HPDE6-E6E7 (cell line): ENCODE measurements at regions not wholly inside any gene's neighbourhood (a gene's known extent, or its start where the extent isn't known, plus 50 kb on each side); places are given as distances from the start of the nearest gene placed in this dataset.

Experiments
- DNase-seq: peaks from one replicate; pipeline ENCODE4 v3.0.0; 2011; ENCODE audit warnings: missing footprints; ENCODE audit errors: extremely low spot score

DNA sequence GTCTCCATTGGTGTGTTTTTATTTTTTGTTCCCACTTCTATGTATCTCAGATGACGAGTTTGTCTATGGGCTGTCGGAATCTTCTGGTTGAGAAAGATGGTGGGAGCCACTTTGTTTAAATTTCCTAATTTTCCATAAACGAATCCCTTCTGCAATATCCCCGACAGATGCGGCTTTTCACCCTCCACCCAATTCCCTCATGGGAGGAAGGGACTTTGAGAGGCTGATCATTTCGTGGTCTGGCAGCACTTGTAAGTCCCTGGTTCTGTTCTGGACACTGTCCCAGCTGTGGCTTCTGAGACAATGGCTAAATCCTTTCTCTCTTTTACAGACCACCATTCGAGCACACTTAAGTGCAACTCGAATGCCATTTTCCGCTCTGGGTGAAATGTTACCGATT is 72.2 kb upstream of the PUDP start:
- DNase-seq, result no peak

DNA sequence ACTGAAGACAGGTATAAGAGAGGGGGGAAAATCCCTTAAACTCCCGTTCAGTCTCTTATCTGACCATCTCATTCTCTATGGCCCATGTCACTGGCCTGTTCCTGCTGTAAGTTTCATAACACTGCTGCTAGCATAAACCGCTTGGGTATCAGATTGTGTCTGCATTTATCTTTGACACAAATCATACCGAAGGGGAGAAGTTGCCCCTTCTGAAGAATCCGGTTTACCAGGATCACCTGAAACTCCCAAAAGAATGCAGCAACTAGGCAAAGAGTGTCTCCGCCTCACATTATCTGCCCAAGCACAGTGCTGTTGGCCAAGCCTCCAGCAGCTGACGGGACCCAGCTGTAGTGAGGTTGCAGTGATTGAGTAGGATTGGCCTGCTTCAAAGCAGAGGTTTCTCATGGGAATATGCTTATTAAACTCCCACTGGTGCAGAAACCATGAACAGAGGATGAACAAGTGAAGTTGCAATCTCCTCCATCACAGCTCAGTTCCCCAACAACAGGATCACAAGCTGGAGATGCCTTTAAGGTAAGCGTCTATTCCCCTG is 71.3 kb upstream of the PUDP start:
- no peak for DNase-seq

DNA sequence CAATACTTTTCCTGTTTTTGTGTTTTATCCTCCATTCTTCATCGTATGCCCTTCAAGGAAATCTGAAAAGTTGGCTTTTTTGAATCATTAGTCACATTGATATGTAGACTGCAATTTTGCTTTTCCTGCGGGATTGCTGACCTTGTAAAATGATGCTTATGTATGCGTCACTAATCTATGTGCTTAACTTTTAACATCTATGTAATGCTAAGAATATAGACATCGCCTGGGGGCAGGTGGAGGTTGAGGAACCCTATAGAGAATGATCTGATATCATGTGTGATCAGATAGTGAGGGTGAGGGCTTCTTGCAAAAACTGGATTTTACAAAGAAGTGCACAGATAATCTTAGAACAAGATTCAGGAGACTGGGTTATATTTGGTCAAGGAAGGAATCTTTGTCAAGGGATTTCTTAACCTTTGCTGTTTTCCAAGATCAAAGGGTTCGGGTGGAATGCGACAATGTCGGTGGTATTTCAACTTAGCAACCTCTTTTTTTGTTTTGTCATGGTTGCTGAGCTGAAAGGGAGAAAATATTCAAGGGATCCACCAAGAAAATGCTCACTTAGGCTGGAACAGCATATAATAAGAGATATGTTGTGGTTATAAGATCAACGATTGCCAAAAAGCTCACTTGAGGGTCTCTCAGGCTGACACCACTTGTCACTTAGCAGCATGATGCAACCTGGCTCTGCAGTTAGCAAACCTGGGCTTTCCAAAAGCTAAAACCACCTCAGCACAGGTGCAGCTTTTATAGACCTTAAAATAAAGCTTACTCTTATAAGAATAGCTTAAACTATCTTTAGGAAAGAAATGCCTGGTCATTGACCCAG is 70.6 kb upstream of the PUDP start:
- no peak for DNase-seq

DNA sequence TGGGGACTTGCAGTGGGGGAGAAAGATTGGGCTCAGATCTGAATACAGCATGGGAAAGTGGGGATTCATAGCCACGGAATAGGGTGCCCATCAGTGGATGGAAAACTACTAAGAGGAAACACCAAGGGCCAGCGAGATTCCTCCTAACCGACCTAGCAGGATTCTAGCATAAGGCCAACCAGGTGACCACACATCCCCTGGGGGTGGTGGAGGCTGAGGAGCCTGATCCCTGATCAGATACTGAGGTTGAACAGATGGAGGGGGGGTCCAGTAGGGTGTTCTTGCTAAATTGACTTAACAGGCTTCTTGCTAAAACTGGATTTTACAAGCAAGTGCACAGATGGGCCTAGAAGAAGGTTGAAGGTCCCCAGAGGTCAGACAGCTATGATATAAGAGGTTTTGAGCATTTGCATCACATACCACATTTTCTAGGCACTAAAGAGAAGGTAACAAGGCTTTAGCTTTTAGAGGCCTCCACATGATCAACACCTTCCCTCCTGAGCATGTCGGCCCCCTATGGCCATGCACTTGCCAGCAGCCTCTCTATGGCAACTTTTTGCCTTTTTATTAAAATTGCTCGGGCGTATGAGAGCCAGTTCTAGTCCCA is 69.1 kb upstream of the PUDP start:
- no peak for DNase-seq

DNA sequence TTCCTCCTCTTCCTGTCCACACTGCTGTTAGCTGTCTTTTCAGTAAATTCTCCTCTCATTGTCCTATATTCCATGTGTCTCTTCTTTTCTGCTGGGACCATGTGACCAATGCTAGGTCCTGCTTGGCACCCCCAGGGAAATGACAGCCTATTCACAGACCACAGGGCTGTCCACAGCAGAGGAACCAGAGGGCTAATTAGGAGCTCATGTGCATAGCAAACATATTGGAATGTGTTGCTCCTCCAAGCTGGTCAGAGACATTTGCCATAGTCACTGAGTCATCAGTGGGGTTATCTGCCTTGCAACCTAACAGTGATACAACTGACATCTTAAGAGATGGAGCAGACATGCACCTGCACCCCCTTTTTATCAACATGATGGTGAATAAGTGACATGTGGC is 67.9 kb upstream of the PUDP start:
- DNase-seq, result no peak

DNA sequence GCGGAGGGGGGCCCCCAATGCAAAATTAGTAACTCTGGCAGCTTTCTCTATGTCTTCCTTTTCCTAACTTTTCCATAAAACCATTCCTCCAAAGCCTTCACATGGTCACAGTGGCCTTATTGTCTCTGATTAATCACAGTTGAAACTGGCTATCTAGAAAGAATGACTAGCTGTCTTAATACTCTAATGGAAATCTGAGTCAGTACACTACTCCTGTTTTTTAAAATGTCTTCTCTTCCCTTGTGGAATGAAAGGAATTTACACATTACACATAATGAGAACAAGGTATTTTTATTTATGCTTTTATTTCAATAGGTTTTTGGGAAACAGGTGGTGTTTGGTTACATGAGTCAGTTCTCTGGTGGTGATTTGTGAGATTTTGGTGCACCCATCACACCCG is 66.3 kb upstream of the PUDP start:
- DNase-seq, result no peak

DNA sequence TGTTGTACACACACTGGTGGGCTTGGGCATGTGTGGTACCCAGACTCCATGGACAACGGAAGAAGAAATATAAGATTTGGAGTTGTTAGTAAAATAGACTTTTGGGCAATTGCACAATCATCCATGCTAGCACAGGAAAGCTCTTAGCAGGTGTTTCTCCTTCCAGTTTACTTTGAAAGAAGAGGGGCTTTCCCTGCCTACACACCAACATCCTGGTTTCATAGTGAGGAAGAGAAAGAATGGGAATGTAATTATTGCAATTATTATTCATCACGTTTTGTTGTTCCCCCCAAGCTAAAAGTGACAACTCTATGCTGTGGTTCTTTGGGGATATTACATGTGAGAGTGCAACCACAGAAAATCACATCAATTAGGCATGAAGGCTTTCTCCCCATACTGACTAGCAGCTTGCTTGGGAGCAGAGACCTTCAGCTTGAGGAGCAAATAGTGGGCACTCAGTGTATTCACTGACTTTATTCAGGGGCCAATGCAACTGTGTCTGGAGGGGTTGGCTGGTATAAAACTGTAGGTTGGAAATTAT is 57.2 kb upstream of the PUDP start:
- no peak for DNase-seq

DNA sequence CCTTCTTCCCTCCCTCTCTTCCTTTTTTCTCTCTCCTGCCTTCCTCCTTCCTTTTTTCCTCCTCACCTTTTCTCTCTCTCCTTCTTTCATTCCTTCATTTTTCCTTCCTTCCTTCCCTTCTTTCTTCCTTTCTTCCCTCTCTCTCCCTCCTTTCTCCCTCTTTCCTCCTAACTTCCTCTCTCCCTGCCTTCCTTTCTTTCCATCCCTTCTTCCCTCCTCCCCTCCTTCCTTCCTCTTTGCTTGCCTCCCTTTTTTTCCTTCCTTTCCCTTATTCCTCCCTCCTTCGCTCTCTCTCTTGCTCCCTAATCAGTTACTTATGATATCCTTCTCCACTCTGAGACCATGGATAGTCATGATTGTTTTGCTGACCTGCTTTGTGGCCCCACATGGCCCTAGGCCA is 56.7 kb upstream of the PUDP start:
- DNase-seq, result no peak

DNA sequence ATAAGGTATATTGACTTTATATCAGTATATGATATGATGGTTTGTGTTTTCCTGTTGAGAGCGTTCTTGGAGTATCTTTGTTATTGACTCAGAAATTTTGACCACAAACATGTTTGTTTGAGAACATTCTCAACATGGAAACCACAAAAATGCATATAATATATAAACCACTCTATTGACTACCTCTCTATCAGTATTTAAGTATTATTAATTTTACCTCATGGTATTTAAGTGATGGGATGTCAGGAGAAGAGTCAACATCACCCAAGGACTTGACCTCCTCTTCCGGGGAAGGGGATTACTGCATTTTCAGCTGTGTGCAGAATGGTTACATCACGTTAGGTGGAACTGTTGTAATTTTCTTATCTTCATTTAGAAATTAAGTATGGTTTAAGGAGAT is 54.3 kb upstream of the PUDP start:
- no peak for DNase-seq

DNA sequence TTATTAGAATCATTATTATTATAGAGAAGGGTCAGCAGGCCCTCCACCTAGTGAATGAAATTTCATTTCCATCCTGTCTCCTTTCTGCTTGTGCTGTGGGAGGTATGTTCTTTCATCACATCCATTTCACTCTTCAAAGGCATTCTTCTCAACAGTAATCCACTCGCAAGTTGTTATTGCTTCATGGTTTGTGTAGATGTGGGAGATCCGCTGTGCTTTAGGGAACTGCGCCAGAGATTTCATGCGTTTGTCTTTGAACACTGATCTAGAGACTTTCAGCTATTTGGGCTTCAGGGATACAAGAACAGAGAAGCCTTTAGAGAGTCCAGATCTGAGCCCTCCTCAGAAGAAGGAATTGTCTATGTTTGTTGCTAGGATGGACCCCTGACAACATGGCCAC is 53.5 kb upstream of the PUDP start:
- DNase-seq, result no peak

DNA sequence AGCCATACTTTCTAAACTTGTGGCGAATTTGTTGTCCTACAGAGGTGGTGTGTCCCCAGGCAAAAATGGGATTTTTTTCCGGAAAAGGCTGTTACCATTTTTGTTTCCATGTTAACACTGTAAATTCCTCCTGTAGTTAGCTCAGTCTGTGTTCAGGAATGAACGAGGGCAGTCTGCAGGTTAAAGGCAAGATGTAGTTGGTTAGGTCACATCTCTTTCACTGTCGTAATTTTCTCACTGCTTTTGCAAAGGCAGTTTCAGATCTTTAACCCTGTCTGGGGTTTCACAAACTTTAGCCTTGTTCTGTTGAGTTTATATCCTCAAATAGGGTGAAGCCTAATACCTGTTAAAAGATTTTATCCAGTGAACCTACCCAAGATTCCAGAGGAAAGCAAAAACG is 50.5 kb upstream of the PUDP start:
- DNase-seq, result no peak
